Activated B cell treated with CpG ODN at 0.5 μM for 24 hours (primary cell): ENCODE measurements at regions not wholly inside any gene's neighbourhood (a gene's known extent, or its start where the extent isn't known, plus 50 kb on each side); places are given as distances from the start of the nearest gene placed in this dataset.

Experiments used
- ATAC-seq: fragments of 200-7000 bp; cut with Tn5 transposase; one replicate; pipeline ENCODE4 v1.10.0; 2021; ENCODE audit warnings: low read depth, mild to moderate bottlenecking, moderate library complexity
- CTCF ChIA-PET: fragments of 350-600 bp; sonication (Branson Sonifier 250); formaldehyde crosslinking; loops from one replicate; lab custom pipeline; 2021; ENCODE audit warnings: antibody characterized with exemption; lab: Charles Lee
- POLR2A ChIA-PET: fragments of 350-600 bp; sonication (Branson Sonifier 250); formaldehyde crosslinking; loops from one replicate; lab custom pipeline; 2021; ENCODE audit warnings: antibody characterized with exemption; lab: Charles Lee
- DNase-seq: peaks from one replicate; pipeline ENCODE4 v3.0.0; 2022
- H3K27ac Mint-ChIP-seq: one replicate; pipeline ENCODE4 v1.8.0; 2020; ENCODE audit warnings: mixed read lengths
- H3K27me3 Mint-ChIP-seq: one replicate; pipeline ENCODE4 v1.8.0; 2021; ENCODE audit warnings: mixed read lengths
- H3K36me3 Mint-ChIP-seq: one replicate; pipeline ENCODE4 v1.8.0; 2021; ENCODE audit warnings: low read depth, mixed read lengths
- H3K4me1 Mint-ChIP-seq: one replicate; pipeline ENCODE4 v1.8.0; 2021; ENCODE audit warnings: mixed read lengths
- H3K4me3 Mint-ChIP-seq: one replicate; pipeline ENCODE4 v1.8.0; 2020; ENCODE audit warnings: mild to moderate bottlenecking, mixed read lengths
- H3K9me3 Mint-ChIP-seq: one replicate; pipeline ENCODE4 v1.8.0; 2020; ENCODE audit warnings: mixed read lengths
- intact Hi-C: fragments of 100-400 bp; cut with micrococcal nuclease; formaldehyde crosslinking; loops from one replicate; pipeline ENCODE4 v1.15.1; 2024
- TF ChIP-seq, protein P1 (sequence below): fragments of 200-600 bp; IDR thresholded peaks from one replicate; pipeline ENCODE4 v1.8.0; 2022; ENCODE audit warnings: antibody characterized with exemption, mild to moderate bottlenecking

- TF ChIP-seq, protein P1, sequence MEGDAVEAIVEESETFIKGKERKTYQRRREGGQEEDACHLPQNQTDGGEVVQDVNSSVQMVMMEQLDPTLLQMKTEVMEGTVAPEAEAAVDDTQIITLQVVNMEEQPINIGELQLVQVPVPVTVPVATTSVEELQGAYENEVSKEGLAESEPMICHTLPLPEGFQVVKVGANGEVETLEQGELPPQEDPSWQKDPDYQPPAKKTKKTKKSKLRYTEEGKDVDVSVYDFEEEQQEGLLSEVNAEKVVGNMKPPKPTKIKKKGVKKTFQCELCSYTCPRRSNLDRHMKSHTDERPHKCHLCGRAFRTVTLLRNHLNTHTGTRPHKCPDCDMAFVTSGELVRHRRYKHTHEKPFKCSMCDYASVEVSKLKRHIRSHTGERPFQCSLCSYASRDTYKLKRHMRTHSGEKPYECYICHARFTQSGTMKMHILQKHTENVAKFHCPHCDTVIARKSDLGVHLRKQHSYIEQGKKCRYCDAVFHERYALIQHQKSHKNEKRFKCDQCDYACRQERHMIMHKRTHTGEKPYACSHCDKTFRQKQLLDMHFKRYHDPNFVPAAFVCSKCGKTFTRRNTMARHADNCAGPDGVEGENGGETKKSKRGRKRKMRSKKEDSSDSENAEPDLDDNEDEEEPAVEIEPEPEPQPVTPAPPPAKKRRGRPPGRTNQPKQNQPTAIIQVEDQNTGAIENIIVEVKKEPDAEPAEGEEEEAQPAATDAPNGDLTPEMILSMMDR, result no peak
- ATAC-seq (peak; percentile 78), DNase-seq (peak; percentile 40)
- Mint-ChIP-seq H3K9me3 (peaks cover 24% of the 10 kb centered on the region), H3K27ac (peak overlapping the region; percentile 94), H3K4me1 (peaks cover 93% of the 10 kb centered on the region), H3K36me3 (peaks cover 32% of the 10 kb centered on the region), H3K4me3 (peak overlapping the region; percentile 61), H3K27me3 (no peaks in the 10 kb centered on the region)
- CTCF ChIA-PET, result interaction anchor here (0.5 to 4.8 kb wide), 50 partner anchors 9 to 376 kb away, joined by 3 to 109 read pairs (median 5); partner anchors contain the start of genes AMIGO2 and PCED1B
- intact Hi-C loops, result loop anchor here (1.0 to 10.0 kb wide), 13 partner anchors 11 to 1402 kb away; partner anchors contain the start of genes RAPGEF3 and SCAF11
- POLR2A ChIA-PET, result interaction anchor here (0.6 to 7.3 kb wide), 28 partner anchors 13 to 1406 kb away, joined by 3 to 83 read pairs (median 6); partner anchors contain the start of genes AMIGO2, PCED1B and SCAF11
Measured at GRCh38 chr12:47396902-47397663, 308.7 kb downstream of the RPAP3 start.

DNA sequence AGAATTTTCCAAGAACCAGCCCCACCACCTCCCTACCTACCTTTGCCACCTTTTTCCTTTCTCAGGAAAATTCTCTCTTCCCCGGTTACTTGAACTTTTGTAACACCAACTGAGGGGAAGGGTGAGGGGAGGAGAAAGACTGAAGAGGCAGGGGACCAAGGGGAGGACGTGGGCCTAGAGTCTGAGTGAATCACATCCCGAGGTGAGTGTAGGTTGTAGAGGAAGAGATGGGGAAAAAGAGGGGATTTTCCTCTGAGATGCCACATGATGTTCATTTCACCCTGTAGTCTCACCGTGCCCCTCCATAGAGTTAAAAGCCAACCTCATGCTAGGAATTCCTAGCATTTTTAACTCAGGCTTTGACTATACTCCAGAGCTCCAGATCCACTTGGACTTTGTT lies 311.8 kb downstream of the RPAP3 start:
- TF ChIP-seq, protein P1, result no peak
- Mint-ChIP-seq H3K27me3 (no peaks in the 10 kb centered on the region), H3K27ac (peak overlapping the region; percentile 100), H3K9me3 (peaks cover 15% of the 10 kb centered on the region), H3K4me3 (peak overlapping the region; percentile 66), H3K36me3 (peaks cover 27% of the 10 kb centered on the region), H3K4me1 (peaks cover 92% of the 10 kb centered on the region)
- ChIA-PET POLR2A (interaction anchor here (0.6 to 7.3 kb wide), 12 partner anchors 10 to 314 kb away, joined by 3 to 83 read pairs (median 4); partner anchors contain the start of genes AMIGO2 and PCED1B), CTCF (interaction anchor here (1.7 kb wide), 1 partner anchor 362 kb away, joined by 3 read pairs; no protein-coding TSS in a partner anchor)
- DNase-seq (no peak), ATAC-seq (no peak)
- intact Hi-C loops, result loop anchor here (10.0 kb wide), 2 partner anchors 1009 to 1399 kb away; partner anchors contain the start of gene SCAF11

DNA sequence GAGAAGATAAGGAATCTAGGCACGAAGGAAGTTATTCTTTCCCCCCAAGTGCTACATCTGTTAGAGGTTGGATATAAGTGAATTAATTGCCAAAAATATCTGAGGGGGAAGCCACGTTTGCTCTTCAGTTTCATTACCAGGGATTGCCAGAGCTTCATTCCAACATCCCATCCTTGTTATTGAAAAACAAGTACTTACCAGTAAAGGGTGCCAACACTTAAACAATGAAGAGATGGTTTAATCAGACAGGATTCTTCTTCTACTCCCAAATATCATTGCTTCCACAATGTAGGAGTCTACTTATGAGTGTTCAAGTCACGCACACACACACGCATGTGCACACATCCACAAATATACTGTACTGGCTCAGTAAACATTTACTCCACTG lies 312.4 kb downstream of the RPAP3 start:
- peaks cover 15% of the 10 kb centered on the region for H3K9me3 Mint-ChIP-seq
- POLR2A ChIA-PET, result interaction anchor here (1.0 to 7.3 kb wide), 8 partner anchors 9 to 313 kb away, joined by 3 to 83 read pairs (median 5); partner anchors contain the start of genes AMIGO2 and PCED1B
- intact Hi-C loops, result loop anchor here (1.0 to 10.0 kb wide), 3 partner anchors 124 to 1399 kb away; partner anchors contain the start of gene SCAF11
- peak overlapping the region; percentile 100 for H3K27ac Mint-ChIP-seq
- DNase-seq (no peak), ATAC-seq (no peak)
- H3K27me3 Mint-ChIP-seq, result no peaks in the 10 kb centered on the region
- CTCF ChIA-PET, result no interaction called here
- TF ChIP-seq, protein P1, result no peak
- peaks cover 94% of the 10 kb centered on the region for H3K4me1 Mint-ChIP-seq
- peaks cover 24% of the 10 kb centered on the region for H3K36me3 Mint-ChIP-seq
- peak overlapping the region; percentile 66 for H3K4me3 Mint-ChIP-seq

- Mint-ChIP-seq H3K4me3 (peak overlapping the region; percentile 15), H3K9me3 (peaks cover 10% of the 10 kb centered on the region), H3K27me3 (no peaks in the 10 kb centered on the region), H3K4me1 (peaks cover 83% of the 10 kb centered on the region), H3K36me3 (peaks cover 15% of the 10 kb centered on the region), H3K27ac (peak overlapping the region; percentile 100)
- DNase-seq (no peak), ATAC-seq (peak; percentile 45)
- TF ChIP-seq, protein P1, result no peak
- ChIA-PET CTCF (interaction anchor here (0.9 to 2.0 kb wide), 6 partner anchors 30 to 359 kb away, joined by 3 to 8 read pairs (median 4); no protein-coding TSS in a partner anchor), POLR2A (interaction anchor here (0.6 to 3.7 kb wide), 17 partner anchors 21 to 327 kb away, joined by 3 to 46 read pairs (median 5); partner anchors contain the start of gene AMIGO2)
- intact Hi-C loops, result loop anchor here (1.0 to 10.0 kb wide), 6 partner anchors 10 to 1397 kb away; partner anchors contain the start of gene SCAF11
Measured at GRCh38 chr12:47391566-47391965, 311.8 kb upstream of the AMIGO2 start.
